ENCODE measurements at regions not wholly inside any gene's neighbourhood (a gene's known extent, or its start where the extent isn't known, plus 50 kb on each side); places are given as distances from the start of the nearest gene placed in this dataset.

- Histone ChIP-seq H3K27ac (ENCODE audit: low read depth, low read length) (no peak overlapping the region), H3K9me3 (ENCODE audit: control insufficient read depth, insufficient read depth, low read length) (peaks cover 50% of the 10 kb centered on the region), H3K27me3 (ENCODE audit: control insufficient read depth, insufficient read depth, low read length) (no peaks in the 10 kb centered on the region), H3K4me3 (ENCODE audit: low read depth, low read length) (no peak overlapping the region)
- no peak for DNase-seq (ENCODE audit: low read depth, low spot score)
- CTCF ChIA-PET, result no interaction called here
- POLR2A ChIA-PET, result no interaction called here
- no peak for TF ChIP-seq CTCF (IDR thresholded peaks at IDR 0.05; ENCODE audit: low read depth, low read length)
Observed at GRCh38 chr19:30173593-30174356, 198.4 kb upstream of the ZNF536 start.

- ChIA-PET CTCF (no interaction called here), POLR2A (no interaction called here)
Observed at GRCh38 chr19:30174357-30174645, 197.9 kb upstream of the ZNF536 start.

GRCh38 chr19:30174791-30175190 lies 197.4 kb upstream of the ZNF536 start:
- CTCF ChIA-PET, result no interaction called here
- Histone ChIP-seq H3K27me3 (ENCODE audit: control insufficient read depth, insufficient read depth, low read length) (no peaks in the 10 kb centered on the region), H3K4me3 (ENCODE audit: low read depth, low read length) (no peak overlapping the region), H3K27ac (ENCODE audit: low read depth, low read length) (no peak overlapping the region), H3K9me3 (ENCODE audit: control insufficient read depth, insufficient read depth, low read length) (peaks cover 40% of the 10 kb centered on the region)
- no peak for TF ChIP-seq CTCF (IDR thresholded peaks at IDR 0.05; ENCODE audit: low read depth, low read length)
- DNase-seq (ENCODE audit: low read depth, low spot score), result no peak
- POLR2A ChIA-PET, result no interaction called here

More at GRCh38 chr19:30174357-30174645, 197.9 kb upstream of the ZNF536 start:
- Histone ChIP-seq H3K27me3 (ENCODE audit: control insufficient read depth, insufficient read depth, low read length) (no peaks in the 10 kb centered on the region), H3K9me3 (ENCODE audit: control insufficient read depth, insufficient read depth, low read length) (peaks cover 45% of the 10 kb centered on the region), H3K4me3 (ENCODE audit: low read depth, low read length) (no peak overlapping the region), H3K27ac (ENCODE audit: low read depth, low read length) (no peak overlapping the region)
- no peak for TF ChIP-seq CTCF (IDR thresholded peaks at IDR 0.05; ENCODE audit: low read depth, low read length)
- DNase-seq (ENCODE audit: low read depth, low spot score), result no peak

GRCh38 chr19:30175987-30176386 lies 196.2 kb upstream of the ZNF536 start:
- H3K27me3 ChIP-seq (ENCODE audit: control insufficient read depth, insufficient read depth, low read length), result no peaks in the 10 kb centered on the region
- H3K9me3 ChIP-seq (ENCODE audit: control insufficient read depth, insufficient read depth, low read length), result peaks cover 33% of the 10 kb centered on the region
- ChIA-PET CTCF (no interaction called here), POLR2A (no interaction called here)
- no peak for DNase-seq (ENCODE audit: low read depth, low spot score)
- no peak overlapping the region for H3K4me3 ChIP-seq (ENCODE audit: low read depth, low read length)
- no peak overlapping the region for H3K27ac ChIP-seq (ENCODE audit: low read depth, low read length)
- no peak for TF ChIP-seq CTCF (IDR thresholded peaks at IDR 0.05; ENCODE audit: low read depth, low read length)

- CTCF ChIA-PET, result no interaction called here
- H3K4me3 ChIP-seq (ENCODE audit: low read depth, low read length), result no peak overlapping the region
- POLR2A ChIA-PET, result no interaction called here
- no peaks in the 10 kb centered on the region for H3K27me3 ChIP-seq (ENCODE audit: control insufficient read depth, insufficient read depth, low read length)
- no peak for DNase-seq (ENCODE audit: low read depth, low spot score)
- H3K27ac ChIP-seq (ENCODE audit: low read depth, low read length), result no peak overlapping the region
- peaks cover 14% of the 10 kb centered on the region for H3K9me3 ChIP-seq (ENCODE audit: control insufficient read depth, insufficient read depth, low read length)
- no peak for TF ChIP-seq CTCF (IDR thresholded peaks at IDR 0.05; ENCODE audit: low read depth, low read length)
Observed at GRCh38 chr19:30178721-30179402, 193.3 kb upstream of the ZNF536 start.

Data from AG04450 (cell line).